WTC11 (cell line): ENCODE measurements at regions not wholly inside any gene's neighbourhood (a gene's known extent, or its start where the extent isn't known, plus 50 kb on each side); places are given as distances from the start of the nearest gene placed in this dataset.

Experiments used
- ATAC-seq: fragments of 200-7000 bp; cut with Tn5 transposase; 2 replicates; pipeline ENCODE4 v1.10.0; 2021; ENCODE audit warnings: mild to moderate bottlenecking, moderate library complexity
- CTCF ChIA-PET: fragments of 300-600 bp; sonication (Branson Sonifier 250); formaldehyde crosslinking; loops from one replicate; lab custom pipeline; 2021; ENCODE audit warnings: antibody characterized with exemption; lab: Charles Lee
- POLR2A ChIA-PET: fragments of 350-600 bp; sonication (Branson Sonifier 250); formaldehyde crosslinking; loops from one replicate; lab custom pipeline; 2021; ENCODE audit warnings: antibody characterized with exemption; lab: Charles Lee
- DNase-seq: peaks from one replicate; pipeline ENCODE4 v3.0.0; 2021; ENCODE audit warnings: low spot score
- H3K27ac Mint-ChIP-seq: 2 replicates; pipeline ENCODE4 v1.8.0; 2021; ENCODE audit warnings: mixed read lengths
- H3K27me3 Mint-ChIP-seq: 2 replicates; pipeline ENCODE4 v1.8.0; 2021; ENCODE audit warnings: low read depth, mild to moderate bottlenecking, moderate library complexity, mixed read lengths
- H3K36me3 Mint-ChIP-seq: 2 replicates; pipeline ENCODE4 v1.8.0; 2021; ENCODE audit warnings: mixed read lengths
- H3K4me1 Mint-ChIP-seq: 2 replicates; pipeline ENCODE4 v1.8.0; 2022; ENCODE audit warnings: mixed read lengths
- H3K4me3 Mint-ChIP-seq: 2 replicates; pipeline ENCODE4 v1.8.0; 2021; ENCODE audit warnings: mild to moderate bottlenecking, moderate library complexity, mixed read lengths
- H3K9me3 Mint-ChIP-seq: 2 replicates; pipeline ENCODE4 v1.8.0; 2021; ENCODE audit warnings: mixed read lengths
- ATF6 ChIP-seq: sonication (generic); formaldehyde crosslinking; IDR thresholded peaks from 2 replicates; pipeline ENCODE4 v1.8.1; 2023; ENCODE audit warnings: mild to moderate bottlenecking, missing genetic modification reagents
- CREB1 ChIP-seq: sonication (generic); formaldehyde crosslinking; IDR thresholded peaks from 2 replicates; pipeline ENCODE4 v1.8.0; 2023; ENCODE audit warnings: mild to moderate bottlenecking, missing genetic modification reagents
- CREM ChIP-seq: sonication (generic); formaldehyde crosslinking; IDR thresholded peaks from 2 replicates; pipeline ENCODE4 v1.8.1; 2022; ENCODE audit warnings: mild to moderate bottlenecking, missing genetic modification reagents, moderate library complexity
- CTCF ChIP-seq: fragments of 200-600 bp; IDR thresholded peaks from 2 replicates; pipeline ENCODE4 v1.8.0; 2022; ENCODE audit warnings: antibody characterized with exemption
- HMGXB4 ChIP-seq: sonication (generic); formaldehyde crosslinking; IDR thresholded peaks from 2 replicates; pipeline ENCODE4 v1.8.1; 2023; ENCODE audit warnings: mild to moderate bottlenecking, moderate library complexity, missing genetic modification reagents
- JAZF1 ChIP-seq: fragments of 250-450 bp; sonication (Bioruptor Pico); IDR thresholded peaks from 2 replicates; pipeline ENCODE4 v1.9.0; 2021; ENCODE audit warnings: moderate library complexity, mild to moderate bottlenecking, inconsistent platforms
- MYBL2 ChIP-seq: sonication (generic); formaldehyde crosslinking; IDR thresholded peaks from 2 replicates; pipeline ENCODE4 v1.8.1; 2023; ENCODE audit warnings: mild to moderate bottlenecking, moderate library complexity, missing genetic modification reagents
- OVOL2 ChIP-seq: fragments of 250-450 bp; sonication (Bioruptor Pico); IDR thresholded peaks from 2 replicates; pipeline ENCODE4 v1.9.0; 2021; ENCODE audit warnings: mild to moderate bottlenecking, borderline replicate concordance
- TCF7 ChIP-seq: sonication (generic); formaldehyde crosslinking; IDR thresholded peaks from 2 replicates; pipeline ENCODE4 v1.8.0; 2022; ENCODE audit warnings: mild to moderate bottlenecking, low read depth, missing genetic modification reagents, moderate library complexity
- TEAD4 ChIP-seq: sonication (generic); formaldehyde crosslinking; IDR thresholded peaks from 2 replicates; pipeline ENCODE4 v1.8.0; 2022; ENCODE audit warnings: mild to moderate bottlenecking, missing genetic modification reagents
- ZBTB21 ChIP-seq: sonication (generic); formaldehyde crosslinking; IDR thresholded peaks from 2 replicates; pipeline ENCODE4 v1.8.1; 2023; ENCODE audit warnings: mild to moderate bottlenecking, missing genetic modification reagents, borderline replicate concordance
- ZNF232 ChIP-seq: sonication (generic); formaldehyde crosslinking; IDR thresholded peaks from 2 replicates; pipeline ENCODE4 v1.8.0; 2022; ENCODE audit warnings: mild to moderate bottlenecking, missing genetic modification reagents
- ZNF396 ChIP-seq: fragments of 250-450 bp; sonication (Bioruptor Pico); IDR thresholded peaks from 2 replicates; pipeline ENCODE4 v1.8.0; 2021; ENCODE audit warnings: mild to moderate bottlenecking, moderate library complexity, borderline replicate concordance
- TF ChIP-seq, protein P1 (sequence below): fragments of 250-450 bp; sonication (Bioruptor Pico); IDR thresholded peaks from 2 replicates; pipeline ENCODE4 v1.9.0; 2021; ENCODE audit warnings: mild to moderate bottlenecking, borderline replicate concordance
- TF ChIP-seq, protein P2 (sequence below): sonication (generic); formaldehyde crosslinking; IDR thresholded peaks from 2 replicates; pipeline ENCODE4 v1.8.1; 2023; ENCODE audit warnings: mild to moderate bottlenecking, missing genetic modification reagents
- TF ChIP-seq, protein P3 (sequence below): sonication (generic); formaldehyde crosslinking; IDR thresholded peaks from 2 replicates; pipeline ENCODE4 v1.8.1; 2023; ENCODE audit warnings: mild to moderate bottlenecking, missing genetic modification reagents, moderate library complexity
- TF ChIP-seq, protein P4 (sequence below): sonication (generic); formaldehyde crosslinking; IDR thresholded peaks from 2 replicates; pipeline ENCODE4 v1.8.1; 2022; ENCODE audit warnings: low read depth, mild to moderate bottlenecking, moderate library complexity, missing genetic modification reagents, borderline replicate concordance

GRCh38 chr2:60172801-60173200 lies 380.7 kb downstream of the BCL11A start:
- no peak for DNase-seq
- ATAC-seq, result no peak
- no peaks in the 10 kb centered on the region for H3K36me3 Mint-ChIP-seq
- CTCF ChIA-PET, result no interaction called here
- H3K9me3 Mint-ChIP-seq, result no peaks in the 10 kb centered on the region
- no peaks in the 10 kb centered on the region for H3K4me1 Mint-ChIP-seq
- no peaks in the 10 kb centered on the region for H3K27me3 Mint-ChIP-seq
- H3K27ac Mint-ChIP-seq, result no peak overlapping the region
- POLR2A ChIA-PET, result no interaction called here
- H3K4me3 Mint-ChIP-seq, result no peak overlapping the region
- TF ChIP-seq, protein P1, sequence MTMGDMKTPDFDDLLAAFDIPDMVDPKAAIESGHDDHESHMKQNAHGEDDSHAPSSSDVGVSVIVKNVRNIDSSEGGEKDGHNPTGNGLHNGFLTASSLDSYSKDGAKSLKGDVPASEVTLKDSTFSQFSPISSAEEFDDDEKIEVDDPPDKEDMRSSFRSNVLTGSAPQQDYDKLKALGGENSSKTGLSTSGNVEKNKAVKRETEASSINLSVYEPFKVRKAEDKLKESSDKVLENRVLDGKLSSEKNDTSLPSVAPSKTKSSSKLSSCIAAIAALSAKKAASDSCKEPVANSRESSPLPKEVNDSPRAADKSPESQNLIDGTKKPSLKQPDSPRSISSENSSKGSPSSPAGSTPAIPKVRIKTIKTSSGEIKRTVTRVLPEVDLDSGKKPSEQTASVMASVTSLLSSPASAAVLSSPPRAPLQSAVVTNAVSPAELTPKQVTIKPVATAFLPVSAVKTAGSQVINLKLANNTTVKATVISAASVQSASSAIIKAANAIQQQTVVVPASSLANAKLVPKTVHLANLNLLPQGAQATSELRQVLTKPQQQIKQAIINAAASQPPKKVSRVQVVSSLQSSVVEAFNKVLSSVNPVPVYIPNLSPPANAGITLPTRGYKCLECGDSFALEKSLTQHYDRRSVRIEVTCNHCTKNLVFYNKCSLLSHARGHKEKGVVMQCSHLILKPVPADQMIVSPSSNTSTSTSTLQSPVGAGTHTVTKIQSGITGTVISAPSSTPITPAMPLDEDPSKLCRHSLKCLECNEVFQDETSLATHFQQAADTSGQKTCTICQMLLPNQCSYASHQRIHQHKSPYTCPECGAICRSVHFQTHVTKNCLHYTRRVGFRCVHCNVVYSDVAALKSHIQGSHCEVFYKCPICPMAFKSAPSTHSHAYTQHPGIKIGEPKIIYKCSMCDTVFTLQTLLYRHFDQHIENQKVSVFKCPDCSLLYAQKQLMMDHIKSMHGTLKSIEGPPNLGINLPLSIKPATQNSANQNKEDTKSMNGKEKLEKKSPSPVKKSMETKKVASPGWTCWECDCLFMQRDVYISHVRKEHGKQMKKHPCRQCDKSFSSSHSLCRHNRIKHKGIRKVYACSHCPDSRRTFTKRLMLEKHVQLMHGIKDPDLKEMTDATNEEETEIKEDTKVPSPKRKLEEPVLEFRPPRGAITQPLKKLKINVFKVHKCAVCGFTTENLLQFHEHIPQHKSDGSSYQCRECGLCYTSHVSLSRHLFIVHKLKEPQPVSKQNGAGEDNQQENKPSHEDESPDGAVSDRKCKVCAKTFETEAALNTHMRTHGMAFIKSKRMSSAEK (CRISPR knock-in tag), result no peak
- TF ChIP-seq CREM (no peak), MYBL2 (CRISPR knock-in tag) (no peak), ZNF396 (CRISPR knock-in tag) (no peak), CTCF (no peak), JAZF1 (CRISPR knock-in tag) (no peak), ZBTB21 (CRISPR knock-in tag) (no peak)

- Mint-ChIP-seq H3K9me3 (no peaks in the 10 kb centered on the region), H3K4me3 (no peak overlapping the region), H3K4me1 (no peaks in the 10 kb centered on the region; the same call in 1 of the 2 replicates), H3K27me3 (no peaks in the 10 kb centered on the region), H3K27ac (no peak overlapping the region), H3K36me3 (no peaks in the 10 kb centered on the region)
- ATAC-seq (no peak), DNase-seq (no peak)
- TF ChIP-seq, protein P2, sequence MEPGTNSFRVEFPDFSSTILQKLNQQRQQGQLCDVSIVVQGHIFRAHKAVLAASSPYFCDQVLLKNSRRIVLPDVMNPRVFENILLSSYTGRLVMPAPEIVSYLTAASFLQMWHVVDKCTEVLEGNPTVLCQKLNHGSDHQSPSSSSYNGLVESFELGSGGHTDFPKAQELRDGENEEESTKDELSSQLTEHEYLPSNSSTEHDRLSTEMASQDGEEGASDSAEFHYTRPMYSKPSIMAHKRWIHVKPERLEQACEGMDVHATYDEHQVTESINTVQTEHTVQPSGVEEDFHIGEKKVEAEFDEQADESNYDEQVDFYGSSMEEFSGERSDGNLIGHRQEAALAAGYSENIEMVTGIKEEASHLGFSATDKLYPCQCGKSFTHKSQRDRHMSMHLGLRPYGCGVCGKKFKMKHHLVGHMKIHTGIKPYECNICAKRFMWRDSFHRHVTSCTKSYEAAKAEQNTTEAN (CRISPR knock-in tag), result no peak
- TF ChIP-seq HMGXB4 (CRISPR knock-in tag) (no peak), ZNF232 (CRISPR knock-in tag) (no peak), CREB1 (no peak), OVOL2 (CRISPR knock-in tag) (no peak), ATF6 (CRISPR knock-in tag) (no peak), TEAD4 (CRISPR knock-in tag) (no peak), TCF7 (no peak), ZBTB21 (CRISPR knock-in tag) (no peak)
- TF ChIP-seq, protein P1 (CRISPR knock-in tag), result no peak
- TF ChIP-seq, protein P3, sequence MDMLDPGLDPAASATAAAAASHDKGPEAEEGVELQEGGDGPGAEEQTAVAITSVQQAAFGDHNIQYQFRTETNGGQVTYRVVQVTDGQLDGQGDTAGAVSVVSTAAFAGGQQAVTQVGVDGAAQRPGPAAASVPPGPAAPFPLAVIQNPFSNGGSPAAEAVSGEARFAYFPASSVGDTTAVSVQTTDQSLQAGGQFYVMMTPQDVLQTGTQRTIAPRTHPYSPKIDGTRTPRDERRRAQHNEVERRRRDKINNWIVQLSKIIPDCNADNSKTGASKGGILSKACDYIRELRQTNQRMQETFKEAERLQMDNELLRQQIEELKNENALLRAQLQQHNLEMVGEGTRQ (CRISPR knock-in tag), result no peak
- TF ChIP-seq, protein P4, sequence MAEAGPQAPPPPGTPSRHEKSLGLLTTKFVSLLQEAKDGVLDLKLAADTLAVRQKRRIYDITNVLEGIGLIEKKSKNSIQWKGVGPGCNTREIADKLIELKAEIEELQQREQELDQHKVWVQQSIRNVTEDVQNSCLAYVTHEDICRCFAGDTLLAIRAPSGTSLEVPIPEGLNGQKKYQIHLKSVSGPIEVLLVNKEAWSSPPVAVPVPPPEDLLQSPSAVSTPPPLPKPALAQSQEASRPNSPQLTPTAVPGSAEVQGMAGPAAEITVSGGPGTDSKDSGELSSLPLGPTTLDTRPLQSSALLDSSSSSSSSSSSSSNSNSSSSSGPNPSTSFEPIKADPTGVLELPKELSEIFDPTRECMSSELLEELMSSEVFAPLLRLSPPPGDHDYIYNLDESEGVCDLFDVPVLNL (CRISPR knock-in tag), result no peak
- ChIA-PET POLR2A (no interaction called here), CTCF (no interaction called here)
Measured at GRCh38 chr2:60170272-60170671, 383.2 kb downstream of the BCL11A start.
